Activated CD8-positive, alpha-beta T cell treated with anti-CD3 and anti-CD28 coated beads for 36 hours (primary cell): ENCODE measurements at regions not wholly inside any gene's neighbourhood (a gene's known extent, or its start where the extent isn't known, plus 50 kb on each side); places are given as distances from the start of the nearest gene placed in this dataset.

Source experiments
- ATAC-seq: fragments of 200-7000 bp; cut with Tn5 transposase; one replicate; pipeline ENCODE4 v1.10.0; 2021; ENCODE audit warnings: mild to moderate bottlenecking, moderate library complexity
- CTCF ChIA-PET: fragments of 350-600 bp; sonication (Branson Sonifier 250); formaldehyde crosslinking; loops from one replicate; lab custom pipeline; 2021; ENCODE audit warnings: antibody characterized with exemption; lab: Charles Lee
- POLR2A ChIA-PET: fragments of 350-600 bp; sonication (Branson Sonifier 250); formaldehyde crosslinking; loops from one replicate; lab custom pipeline; 2021; ENCODE audit warnings: antibody characterized with exemption; lab: Charles Lee
- DNase-seq: peaks from one replicate; pipeline ENCODE4 v3.0.0-alpha.2; 2020
- H3K27ac Mint-ChIP-seq: one replicate; pipeline ENCODE4 v1.8.0; 2021; ENCODE audit warnings: mild to moderate bottlenecking, mixed read lengths
- H3K27me3 Mint-ChIP-seq: one replicate; pipeline ENCODE4 v1.8.0; 2021; ENCODE audit warnings: mixed read lengths
- H3K36me3 Mint-ChIP-seq: one replicate; pipeline ENCODE4 v1.8.0; 2021; ENCODE audit warnings: low read depth, mixed read lengths
- H3K4me1 Mint-ChIP-seq: one replicate; pipeline ENCODE4 v1.8.0; 2021; ENCODE audit warnings: low read depth, mixed read lengths
- H3K4me3 Mint-ChIP-seq: one replicate; pipeline ENCODE4 v1.8.0; 2021; ENCODE audit warnings: mild to moderate bottlenecking, moderate library complexity, mixed read lengths
- H3K9me3 Mint-ChIP-seq: one replicate; pipeline ENCODE4 v1.8.0; 2021; ENCODE audit warnings: mixed read lengths
- intact Hi-C: fragments of 100-400 bp; cut with micrococcal nuclease; formaldehyde crosslinking; loops from one replicate; pipeline ENCODE4 v1.10.0; 2022
- TF ChIP-seq, protein P1 (sequence below): fragments of 200-600 bp; IDR thresholded peaks from one replicate; pipeline ENCODE4 v1.8.0; 2022; ENCODE audit warnings: antibody characterized with exemption, mild to moderate bottlenecking

DNA sequence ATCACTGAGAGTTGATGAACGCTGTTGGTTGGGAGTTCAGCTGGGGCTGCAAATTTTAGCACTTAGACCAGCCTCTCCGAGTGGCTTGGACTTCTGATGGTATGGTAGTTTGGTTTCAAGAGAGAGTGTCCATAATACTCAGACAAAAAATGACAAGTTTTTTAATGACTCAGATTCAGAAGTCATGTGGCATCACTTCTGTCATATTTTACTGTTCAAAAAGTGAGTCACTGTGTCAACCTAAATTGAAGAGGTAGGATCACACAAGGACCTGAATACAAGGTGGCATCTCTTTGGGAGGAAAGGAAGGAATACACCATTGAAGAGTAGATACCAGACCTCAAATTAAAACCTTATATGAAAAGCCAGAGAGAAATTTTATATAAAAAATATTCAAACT, 99.1 kb upstream of the CHMP2B start:
- H3K36me3 Mint-ChIP-seq: no peaks in the 10 kb centered on the region
- ATAC-seq (no peak), DNase-seq (no peak)
- H3K27ac Mint-ChIP-seq: no peak overlapping the region
- no peaks in the 10 kb centered on the region for H3K9me3 Mint-ChIP-seq
- no peaks in the 10 kb centered on the region for H3K4me1 Mint-ChIP-seq
- TF ChIP-seq, protein P1, sequence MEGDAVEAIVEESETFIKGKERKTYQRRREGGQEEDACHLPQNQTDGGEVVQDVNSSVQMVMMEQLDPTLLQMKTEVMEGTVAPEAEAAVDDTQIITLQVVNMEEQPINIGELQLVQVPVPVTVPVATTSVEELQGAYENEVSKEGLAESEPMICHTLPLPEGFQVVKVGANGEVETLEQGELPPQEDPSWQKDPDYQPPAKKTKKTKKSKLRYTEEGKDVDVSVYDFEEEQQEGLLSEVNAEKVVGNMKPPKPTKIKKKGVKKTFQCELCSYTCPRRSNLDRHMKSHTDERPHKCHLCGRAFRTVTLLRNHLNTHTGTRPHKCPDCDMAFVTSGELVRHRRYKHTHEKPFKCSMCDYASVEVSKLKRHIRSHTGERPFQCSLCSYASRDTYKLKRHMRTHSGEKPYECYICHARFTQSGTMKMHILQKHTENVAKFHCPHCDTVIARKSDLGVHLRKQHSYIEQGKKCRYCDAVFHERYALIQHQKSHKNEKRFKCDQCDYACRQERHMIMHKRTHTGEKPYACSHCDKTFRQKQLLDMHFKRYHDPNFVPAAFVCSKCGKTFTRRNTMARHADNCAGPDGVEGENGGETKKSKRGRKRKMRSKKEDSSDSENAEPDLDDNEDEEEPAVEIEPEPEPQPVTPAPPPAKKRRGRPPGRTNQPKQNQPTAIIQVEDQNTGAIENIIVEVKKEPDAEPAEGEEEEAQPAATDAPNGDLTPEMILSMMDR: no peak
- H3K4me3 Mint-ChIP-seq: no peak overlapping the region
- H3K27me3 Mint-ChIP-seq: no peaks in the 10 kb centered on the region
- CTCF ChIA-PET: interaction anchor here (0.6 kb wide), 1 partner anchor 47 kb away, joined by 3 read pairs; no protein-coding TSS in a partner anchor
- POLR2A ChIA-PET: no interaction called here
- intact Hi-C loops: no loop called here

DNA sequence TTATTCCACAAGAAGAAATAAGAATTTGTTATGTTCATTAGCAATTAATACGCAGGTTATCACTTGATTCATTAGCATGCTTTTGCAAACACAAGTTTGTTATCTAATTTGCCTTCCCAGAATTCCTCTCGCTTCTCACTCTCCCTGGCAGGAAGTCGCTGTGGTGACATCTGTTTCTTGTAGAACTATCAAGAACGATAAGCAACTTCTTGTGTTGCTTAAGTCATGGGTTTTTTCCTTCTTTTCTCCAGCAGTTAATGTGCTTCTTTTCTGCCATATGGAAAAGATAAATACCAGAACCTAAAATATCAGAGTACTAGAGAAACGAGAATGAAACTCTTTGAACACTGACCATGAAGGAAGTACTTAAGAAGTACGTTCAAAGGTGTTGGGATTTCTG, 99.8 kb upstream of the CHMP2B start:
- H3K4me1 Mint-ChIP-seq: no peaks in the 10 kb centered on the region
- no peak for DNase-seq
- H3K4me3 Mint-ChIP-seq: no peak overlapping the region
- POLR2A ChIA-PET: no interaction called here
- intact Hi-C loops: no loop called here
- no peak overlapping the region for H3K27ac Mint-ChIP-seq
- no peaks in the 10 kb centered on the region for H3K36me3 Mint-ChIP-seq
- H3K27me3 Mint-ChIP-seq: no peaks in the 10 kb centered on the region
- no peak for ATAC-seq
- TF ChIP-seq, protein P1: no peak
- no peaks in the 10 kb centered on the region for H3K9me3 Mint-ChIP-seq
- CTCF ChIA-PET: interaction anchor here (0.6 kb wide), 1 partner anchor 48 kb away, joined by 3 read pairs; no protein-coding TSS in a partner anchor

DNA sequence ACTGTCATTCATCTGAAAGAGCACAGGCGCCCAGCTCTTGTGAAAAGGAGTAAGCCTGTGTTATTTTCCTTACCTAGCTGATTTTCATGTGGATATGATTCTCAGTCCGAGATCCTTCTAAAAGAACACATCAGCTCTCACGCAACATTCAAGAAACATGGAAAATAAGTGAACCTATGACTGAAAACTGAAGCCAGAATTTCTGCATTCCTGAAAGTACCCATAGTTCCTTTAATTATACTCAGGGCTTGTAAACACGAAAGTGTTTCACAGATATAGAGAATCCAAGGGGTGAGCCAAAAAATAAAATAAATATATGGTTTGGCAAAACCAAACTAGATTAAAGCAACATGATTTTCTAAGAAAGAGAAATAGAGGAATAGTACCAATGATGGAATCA, 100.8 kb upstream of the CHMP2B start:
- ATAC-seq: no peak
- ChIA-PET POLR2A (no interaction called here), CTCF (interaction anchor here (0.6 kb wide), 1 partner anchor 41 kb away, joined by 3 read pairs; no protein-coding TSS in a partner anchor)
- Mint-ChIP-seq H3K36me3 (no peaks in the 10 kb centered on the region), H3K27me3 (no peaks in the 10 kb centered on the region), H3K4me1 (no peaks in the 10 kb centered on the region), H3K9me3 (no peaks in the 10 kb centered on the region), H3K4me3 (no peak overlapping the region), H3K27ac (no peak overlapping the region)
- DNase-seq: no peak
- intact Hi-C loops: no loop called here
- TF ChIP-seq, protein P1: no peak

DNA sequence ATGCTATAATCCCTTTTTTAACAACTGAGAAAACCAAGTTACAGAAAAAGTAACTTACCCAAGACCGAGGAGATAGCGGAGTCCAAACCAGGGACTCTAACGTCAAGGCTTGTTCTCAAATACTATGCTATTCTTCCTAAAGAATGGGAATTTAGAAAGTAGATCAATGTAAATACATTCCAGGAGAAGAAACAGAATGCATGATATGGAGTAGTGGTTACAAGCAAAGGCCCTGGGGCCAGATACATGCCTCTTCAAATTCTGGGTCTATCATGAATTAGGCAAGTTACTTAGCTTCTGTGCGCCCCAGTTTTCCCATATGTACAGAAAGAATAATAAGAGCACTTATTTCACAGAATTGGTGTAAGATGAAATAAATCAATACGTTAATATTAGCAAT, 102.0 kb upstream of the CHMP2B start:
- ChIA-PET POLR2A (no interaction called here), CTCF (no interaction called here)
- Mint-ChIP-seq H3K36me3 (no peaks in the 10 kb centered on the region), H3K9me3 (no peaks in the 10 kb centered on the region), H3K27ac (no peak overlapping the region), H3K4me3 (no peak overlapping the region), H3K27me3 (no peaks in the 10 kb centered on the region), H3K4me1 (no peaks in the 10 kb centered on the region)
- intact Hi-C loops: no loop called here
- DNase-seq (no peak), ATAC-seq (no peak)
- TF ChIP-seq, protein P1: no peak

DNA sequence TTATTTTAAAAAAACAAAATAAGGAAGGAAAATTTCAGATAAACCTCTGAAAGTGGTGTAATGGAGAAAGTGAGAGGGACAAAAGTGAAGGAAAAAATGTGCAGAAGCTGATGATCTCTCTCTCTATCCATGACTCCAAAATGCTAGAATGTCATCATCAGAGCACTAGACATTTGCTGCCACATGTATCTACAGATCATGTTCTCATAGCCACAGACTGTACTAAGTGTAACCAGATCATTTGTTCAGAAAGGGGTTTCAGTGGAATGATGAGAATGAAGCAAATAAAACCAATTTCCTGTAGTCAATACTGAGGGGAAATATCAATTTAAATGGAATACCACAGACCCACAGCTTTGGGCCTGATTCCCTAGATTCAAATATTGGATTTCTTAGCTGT, 104.3 kb upstream of the CHMP2B start:
- no peaks in the 10 kb centered on the region for H3K9me3 Mint-ChIP-seq
- no peaks in the 10 kb centered on the region for H3K4me1 Mint-ChIP-seq
- H3K27me3 Mint-ChIP-seq: no peaks in the 10 kb centered on the region
- DNase-seq (no peak), ATAC-seq (no peak)
- CTCF ChIA-PET: interaction anchor here (0.7 kb wide), 1 partner anchor 70 kb away, joined by 3 read pairs; no protein-coding TSS in a partner anchor
- no peak overlapping the region for H3K27ac Mint-ChIP-seq
- H3K4me3 Mint-ChIP-seq: no peak overlapping the region
- no peaks in the 10 kb centered on the region for H3K36me3 Mint-ChIP-seq
- POLR2A ChIA-PET: no interaction called here
- TF ChIP-seq, protein P1: no peak
- intact Hi-C loops: no loop called here
